Neural cell (in vitro differentiated cells): ENCODE measurements at regions not wholly inside any gene's neighbourhood (a gene's known extent, or its start where the extent isn't known, plus 50 kb on each side); places are given as distances from the start of the nearest gene placed in this dataset.

Experiments used
- H2AFZ ChIP-seq: fragments of 200-600, 300-800 bp; sonication (generic), shearing (Covaris generic); 2 replicates; pipeline ENCODE4 v1.6.0; 2014; ENCODE audit warnings: low read depth, mild to moderate bottlenecking, antibody characterized with exemption, low read length, moderate library complexity
- H3F3A ChIP-seq: fragments of 200-600 bp; shearing (Covaris generic); 2 replicates; pipeline ENCODE4 v1.6.1; 2016; ENCODE audit warnings: mild to moderate bottlenecking, moderate library complexity, mixed read lengths, antibody characterized with exemption, low read length; ENCODE audit not compliant: insufficient read depth, poor library complexity, severe bottlenecking
- H3K27ac ChIP-seq: fragments of 200-600, 300-800 bp; sonication (generic), shearing (Covaris generic); 2 replicates; pipeline ENCODE4 v1.5.1; 2014; ENCODE audit warnings: mild to moderate bottlenecking, low read length, moderate library complexity
- H3K27me3 ChIP-seq: fragments of 300-800, 200-600 bp; sonication (generic), shearing (Covaris generic); 2 replicates; pipeline ENCODE4 v1.6.0; 2014; ENCODE audit warnings: mild to moderate bottlenecking, low read depth, low read length, moderate library complexity; ENCODE audit not compliant: insufficient read depth
- H3K36me3 ChIP-seq: fragments of 300-800, 200-600 bp; sonication (generic), shearing (Covaris generic); 2 replicates; pipeline ENCODE4 v1.5.1; 2014; ENCODE audit warnings: mild to moderate bottlenecking, antibody characterized with exemption, low read length, moderate library complexity; ENCODE audit not compliant: insufficient read depth
- H3K4me2 ChIP-seq: fragments of 300-800, 200-600 bp; sonication (generic), shearing (Covaris generic); 2 replicates; pipeline ENCODE4 v1.6.0; 2014; ENCODE audit warnings: mild to moderate bottlenecking, low read length
- H3K4me3 ChIP-seq: fragments of 300-800, 200-600 bp; sonication (generic), shearing (Covaris generic); 2 replicates; pipeline ENCODE4 v1.5.1; 2014; ENCODE audit warnings: mild to moderate bottlenecking, low read length, moderate library complexity
- H3K79me2 ChIP-seq: fragments of 200-600 bp; shearing (Covaris generic); replicated peaks from 2 replicates; pipeline ENCODE4 v1.6.0; 2014; ENCODE audit warnings: mild to moderate bottlenecking, low read length, moderate library complexity; ENCODE audit not compliant: insufficient read depth
- H3K9ac ChIP-seq: fragments of 300-800, 200-600 bp; sonication (generic), shearing (Covaris generic); 2 replicates; pipeline ENCODE4 v1.6.1; 2016; ENCODE audit warnings: mild to moderate bottlenecking, low read length, mixed read lengths
- H3K9me2 ChIP-seq: fragments of 200-600 bp; shearing (Covaris generic); 2 replicates; pipeline ENCODE4 v1.6.1; 2016; ENCODE audit warnings: mild to moderate bottlenecking, low read length, mixed read lengths; ENCODE audit not compliant: insufficient read depth
- H3K9me3 ChIP-seq: fragments of 200-600, 300-800 bp; sonication (generic), shearing (Covaris generic); 2 replicates; pipeline ENCODE4 v1.6.1; 2016; ENCODE audit warnings: mild to moderate bottlenecking, mixed run types, low read length, moderate library complexity, mixed read lengths
- H4K20me1 ChIP-seq: fragments of 200-600 bp; shearing (Covaris generic); 2 replicates; pipeline ENCODE4 v1.6.1; 2016; ENCODE audit warnings: mild to moderate bottlenecking, mixed run types; ENCODE audit not compliant: insufficient read depth
- EP300 ChIP-seq: fragments of 450-650 bp; conservative IDR thresholded peaks from 2 replicates; pipeline ENCODE4 v1.6.1; 2014; ENCODE audit warnings: antibody characterized with exemption, mild to moderate bottlenecking, moderate library complexity; ENCODE audit not compliant: poor library complexity, severe bottlenecking
- EZH2 ChIP-seq: fragments of 200-600, 300-800 bp; shearing (Covaris generic), sonication (generic); IDR thresholded peaks from 2 replicates; pipeline ENCODE4 v1.6.1; 2014; ENCODE audit warnings: antibody characterized with exemption, low read length, borderline replicate concordance, mild to moderate bottlenecking; ENCODE audit not compliant: insufficient read depth, poor library complexity, severe bottlenecking
- MXI1 ChIP-seq: fragments of 450-650 bp; conservative IDR thresholded peaks from 2 replicates; pipeline ENCODE4 v1.6.1; 2014; ENCODE audit warnings: antibody characterized with exemption, mild to moderate bottlenecking; ENCODE audit not compliant: poor library complexity, severe bottlenecking
- POLR2AphosphoS5 ChIP-seq: IDR thresholded peaks from 2 replicates; pipeline ENCODE4 v1.6.1; 2012
- RAD21 ChIP-seq: fragments of 450-650 bp; conservative IDR thresholded peaks from 2 replicates; pipeline ENCODE4 v1.6.1; 2014; ENCODE audit warnings: antibody characterized with exemption, mild to moderate bottlenecking, moderate library complexity
- REST ChIP-seq: IDR thresholded peaks from 2 replicates; pipeline ENCODE4 v1.6.1; 2012; ENCODE audit warnings: borderline replicate concordance
- SMC3 ChIP-seq: fragments of 450-650 bp; conservative IDR thresholded peaks from 2 replicates; pipeline ENCODE4 v1.6.1; 2014; ENCODE audit warnings: antibody characterized with exemption, mild to moderate bottlenecking, moderate library complexity; ENCODE audit not compliant: poor library complexity
- TAF1 ChIP-seq: IDR thresholded peaks from 2 replicates; pipeline ENCODE4 v1.6.1; 2012; ENCODE audit warnings: low read depth
- TF ChIP-seq, protein P1 (sequence below): fragments of 450-650 bp; IDR thresholded peaks from 2 replicates; pipeline ENCODE4 v1.5.1; 2014; ENCODE audit warnings: antibody characterized with exemption, mild to moderate bottlenecking, moderate library complexity; ENCODE audit not compliant: poor library complexity, severe bottlenecking

DNA sequence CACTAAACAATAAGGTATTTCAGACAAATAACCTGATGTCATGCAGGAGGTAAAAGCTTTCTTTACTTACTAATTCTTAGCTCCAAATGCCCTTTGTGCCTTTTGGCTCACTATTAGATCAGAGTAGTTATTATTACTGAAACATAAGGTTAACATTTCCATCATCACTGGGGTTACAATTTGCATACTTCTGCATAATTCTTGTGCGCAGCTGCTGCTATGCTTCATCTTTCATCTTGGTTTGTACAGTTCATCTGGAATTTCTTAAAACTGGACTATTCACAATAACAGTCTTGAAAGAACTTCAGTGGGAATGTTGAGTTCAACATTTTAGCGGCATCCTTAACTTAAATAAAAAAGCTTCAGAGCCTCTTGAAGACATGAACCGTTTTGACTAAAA, 383.2 kb upstream of the ADAMTS9 start:
- no peak overlapping the region for H3K4me2 ChIP-seq
- TF ChIP-seq SMC3 (no peak), EP300 (no peak), REST (no peak), RAD21 (no peak), EZH2 (no peak), MXI1 (no peak), TAF1 (no peak), POLR2AphosphoS5 (no peak)
- TF ChIP-seq, protein P1, sequence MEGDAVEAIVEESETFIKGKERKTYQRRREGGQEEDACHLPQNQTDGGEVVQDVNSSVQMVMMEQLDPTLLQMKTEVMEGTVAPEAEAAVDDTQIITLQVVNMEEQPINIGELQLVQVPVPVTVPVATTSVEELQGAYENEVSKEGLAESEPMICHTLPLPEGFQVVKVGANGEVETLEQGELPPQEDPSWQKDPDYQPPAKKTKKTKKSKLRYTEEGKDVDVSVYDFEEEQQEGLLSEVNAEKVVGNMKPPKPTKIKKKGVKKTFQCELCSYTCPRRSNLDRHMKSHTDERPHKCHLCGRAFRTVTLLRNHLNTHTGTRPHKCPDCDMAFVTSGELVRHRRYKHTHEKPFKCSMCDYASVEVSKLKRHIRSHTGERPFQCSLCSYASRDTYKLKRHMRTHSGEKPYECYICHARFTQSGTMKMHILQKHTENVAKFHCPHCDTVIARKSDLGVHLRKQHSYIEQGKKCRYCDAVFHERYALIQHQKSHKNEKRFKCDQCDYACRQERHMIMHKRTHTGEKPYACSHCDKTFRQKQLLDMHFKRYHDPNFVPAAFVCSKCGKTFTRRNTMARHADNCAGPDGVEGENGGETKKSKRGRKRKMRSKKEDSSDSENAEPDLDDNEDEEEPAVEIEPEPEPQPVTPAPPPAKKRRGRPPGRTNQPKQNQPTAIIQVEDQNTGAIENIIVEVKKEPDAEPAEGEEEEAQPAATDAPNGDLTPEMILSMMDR, result no peak
- H3K4me3 ChIP-seq, result no peak overlapping the region
- H2AFZ ChIP-seq, result no peak overlapping the region
- H3K27ac ChIP-seq, result no peak overlapping the region
- H3K36me3 ChIP-seq, result no peaks in the 10 kb centered on the region
- H3K79me2 ChIP-seq, result no peaks in the 10 kb centered on the region
- no peaks in the 10 kb centered on the region for H3K9me3 ChIP-seq
- no peaks in the 10 kb centered on the region for H3F3A ChIP-seq
- H3K9ac ChIP-seq, result no peak overlapping the region
- no peaks in the 10 kb centered on the region for H4K20me1 ChIP-seq
- H3K9me2 ChIP-seq, result no peaks in the 10 kb centered on the region
- H3K27me3 ChIP-seq, result no peaks in the 10 kb centered on the region

- Histone ChIP-seq H4K20me1 (no peaks in the 10 kb centered on the region), H3K36me3 (no peaks in the 10 kb centered on the region), H3K9ac (no peak overlapping the region), H3K9me3 (no peaks in the 10 kb centered on the region), H3K9me2 (no peaks in the 10 kb centered on the region), H3K79me2 (no peaks in the 10 kb centered on the region), H3K27ac (no peak overlapping the region), H3K27me3 (no peaks in the 10 kb centered on the region), H3F3A (no peaks in the 10 kb centered on the region), H3K4me2 (no peak overlapping the region), H3K4me3 (no peak overlapping the region), H2AFZ (no peak overlapping the region)
- TF ChIP-seq EP300 (no peak), MXI1 (no peak), SMC3 (no peak), RAD21 (no peak), TAF1 (no peak), POLR2AphosphoS5 (no peak), REST (no peak), EZH2 (no peak)
- TF ChIP-seq, protein P1, result no peak
Measured at GRCh38 chr3:65060904-65061303, 373.1 kb upstream of the ADAMTS9 start.
